ENCODE measurements at regions not wholly inside any gene's neighbourhood (a gene's known extent, or its start where the extent isn't known, plus 50 kb on each side); places are given as distances from the start of the nearest gene placed in this dataset.

DNA sequence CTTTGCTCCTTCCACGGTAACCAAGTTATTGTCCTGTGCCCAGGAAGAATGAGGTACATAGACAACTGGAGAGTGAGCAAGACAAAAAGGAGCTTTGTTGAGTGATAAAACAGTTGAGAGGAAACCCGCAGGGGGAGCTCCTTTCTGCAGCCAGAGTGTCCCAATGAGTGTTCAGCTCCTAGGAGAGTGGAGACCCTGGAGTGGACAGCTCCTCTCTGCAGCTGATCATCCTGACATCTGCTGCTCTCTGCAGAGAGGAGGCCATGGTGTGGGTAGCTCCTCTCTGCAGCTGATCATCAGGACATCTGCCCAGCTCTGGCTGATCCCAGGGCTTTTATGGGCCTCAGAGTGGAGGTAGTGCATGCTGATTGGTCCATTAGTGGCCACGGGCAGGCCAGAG lies 53.4 kb upstream of the PCDH15 start:
- no peak for DNase-seq (ENCODE audit: low read depth)
- TF ChIP-seq, protein P1, sequence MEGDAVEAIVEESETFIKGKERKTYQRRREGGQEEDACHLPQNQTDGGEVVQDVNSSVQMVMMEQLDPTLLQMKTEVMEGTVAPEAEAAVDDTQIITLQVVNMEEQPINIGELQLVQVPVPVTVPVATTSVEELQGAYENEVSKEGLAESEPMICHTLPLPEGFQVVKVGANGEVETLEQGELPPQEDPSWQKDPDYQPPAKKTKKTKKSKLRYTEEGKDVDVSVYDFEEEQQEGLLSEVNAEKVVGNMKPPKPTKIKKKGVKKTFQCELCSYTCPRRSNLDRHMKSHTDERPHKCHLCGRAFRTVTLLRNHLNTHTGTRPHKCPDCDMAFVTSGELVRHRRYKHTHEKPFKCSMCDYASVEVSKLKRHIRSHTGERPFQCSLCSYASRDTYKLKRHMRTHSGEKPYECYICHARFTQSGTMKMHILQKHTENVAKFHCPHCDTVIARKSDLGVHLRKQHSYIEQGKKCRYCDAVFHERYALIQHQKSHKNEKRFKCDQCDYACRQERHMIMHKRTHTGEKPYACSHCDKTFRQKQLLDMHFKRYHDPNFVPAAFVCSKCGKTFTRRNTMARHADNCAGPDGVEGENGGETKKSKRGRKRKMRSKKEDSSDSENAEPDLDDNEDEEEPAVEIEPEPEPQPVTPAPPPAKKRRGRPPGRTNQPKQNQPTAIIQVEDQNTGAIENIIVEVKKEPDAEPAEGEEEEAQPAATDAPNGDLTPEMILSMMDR (conservative IDR thresholded peaks at IDR 0.05; ENCODE audit: low read depth, low read length), result no peak
- no peak overlapping the region for H3K4me3 ChIP-seq (ENCODE audit: low read depth, low read length)

- TF ChIP-seq, protein P1 (conservative IDR thresholded peaks at IDR 0.05; ENCODE audit: low read depth, low read length), result no peak
- no peak for DNase-seq (ENCODE audit: low read depth)
- H3K4me3 ChIP-seq (ENCODE audit: low read depth, low read length), result no peak overlapping the region
These were observed 52.9 kb upstream of the PCDH15 start for GRCh38 chr10:54853883-54854282.

Data from choroid plexus epithelial cell (primary cell).